SK-N-SH (cell line): ENCODE measurements at regions not wholly inside any gene's neighbourhood (a gene's known extent, or its start where the extent isn't known, plus 50 kb on each side); places are given as distances from the start of the nearest gene placed in this dataset.

Experiments used
- CTCF ChIA-PET: fragments of 300-600, 350-600 bp; formaldehyde crosslinking; extraction: SDS; loops from one replicate; lab custom pipeline; 2021; lab: Yijun Ruan, JAX
- POLR2A ChIA-PET: fragments of 350-600 bp; sonication (Branson Sonifier 250); formaldehyde crosslinking; extraction: SDS; loops from one replicate; lab custom pipeline; 2020; ENCODE audit warnings: antibody characterized with exemption, inconsistent platforms; lab: Yijun Ruan, JAX
- DNase-seq: peaks from one replicate; pipeline ENCODE4 v3.0.0; 2012
- H2AFZ ChIP-seq: fragments of 200-600 bp; sonication (generic); 2 replicates; pipeline ENCODE4 v1.8.1; 2016; ENCODE audit warnings: antibody characterized with exemption, mild to moderate bottlenecking, low read depth
- H3F3A ChIP-seq: fragments of 200-600 bp; sonication (generic); replicated peaks from 2 replicates; pipeline ENCODE3; 2016; ENCODE audit warnings: antibody characterized with exemption, mild to moderate bottlenecking; ENCODE audit not compliant: insufficient read depth
- H3K27ac ChIP-seq, 2 experiments: fragments of 200-500 bp in 1 of 2; fragments of 200-600 bp in 1 of 2; sonication (Bioruptor generic) in 1 of 2; sonication (generic), shearing (Covaris generic) in 1 of 2; 2 replicates each; pipeline versions ENCODE4 v1.5.1 to v1.6.1; 2014 to 2016; ENCODE audit warnings: low read depth in 2 of 2, inconsistent platforms in 1 of 2, low read length in 1 of 2, mild to moderate bottlenecking in 1 of 2, mixed read lengths in 1 of 2
- H3K27me3 ChIP-seq: fragments of 200-600 bp; sonication (generic), shearing (Covaris generic); 2 replicates; pipeline ENCODE4 v1.6.1; 2016; ENCODE audit warnings: mixed run types; ENCODE audit not compliant: insufficient read depth
- H3K36me3 ChIP-seq, 2 experiments: fragments of 200-500 bp in 1 of 2; fragments of 200-600 bp in 1 of 2; sonication (Bioruptor generic) in 1 of 2; sonication (generic) in 1 of 2; replicated peaks in 1 of 2; 2 replicates each; pipeline versions ENCODE3 to v1.5.1; 2014 to 2016; ENCODE audit warnings: low read length in 1 of 2, mild to moderate bottlenecking in 1 of 2; ENCODE audit not compliant: insufficient read depth in 2 of 2, control insufficient read depth in 1 of 2
- H3K4me1 ChIP-seq, 2 experiments: fragments of 200-500 bp in 1 of 2; fragments of 200-600 bp in 1 of 2; sonication (Bioruptor generic) in 1 of 2; sonication (generic), shearing (Covaris generic) in 1 of 2; 2 replicates each; pipeline versions ENCODE4 v1.5.1 to v1.6.1; 2014 to 2016; ENCODE audit warnings: low read depth in 1 of 2, low read length in 1 of 2, mixed run types in 1 of 2; ENCODE audit not compliant: insufficient read depth in 2 of 2, control insufficient read depth in 1 of 2
- H3K4me2 ChIP-seq: fragments of 200-600 bp; sonication (generic), shearing (Covaris generic); 2 replicates; pipeline ENCODE4 v1.6.1; 2017; ENCODE audit warnings: mixed run types
- H3K4me3 ChIP-seq, 2 experiments: fragments of 200-500 bp in 1 of 2; fragments of 200-600 bp in 1 of 2; sonication (Bioruptor generic) in 1 of 2; sonication (generic), shearing (Covaris generic) in 1 of 2; 2 replicates each; pipeline versions ENCODE4 v1.5.1 to v1.8.1; 2014 to 2016; ENCODE audit warnings: low read depth in 2 of 2, inconsistent platforms in 1 of 2, low read length in 1 of 2, mild to moderate bottlenecking in 1 of 2, mixed read lengths in 1 of 2, moderate library complexity in 1 of 2
- H3K79me2 ChIP-seq: fragments of 200-600 bp; sonication (generic); 2 replicates; pipeline ENCODE4 v1.8.1; 2017; ENCODE audit warnings: mild to moderate bottlenecking; ENCODE audit not compliant: insufficient read depth
- H3K9ac ChIP-seq: fragments of 200-600 bp; sonication (generic); 2 replicates; pipeline ENCODE4 v1.6.1; 2017; ENCODE audit warnings: mixed run types
- H3K9me2 ChIP-seq: fragments of 200-600 bp; sonication (generic); 2 replicates; pipeline ENCODE4 v1.6.1; 2017; ENCODE audit warnings: mixed run types
- H3K9me3 ChIP-seq: fragments of 200-600 bp; sonication (generic); 2 replicates; pipeline ENCODE4 v1.6.1; 2017; ENCODE audit warnings: mixed run types, mild to moderate bottlenecking, moderate library complexity
- H4K20me1 ChIP-seq: fragments of 200-600 bp; sonication (generic); 2 replicates; pipeline ENCODE4 v1.6.1; 2017; ENCODE audit warnings: mild to moderate bottlenecking, mixed run types; ENCODE audit not compliant: insufficient read depth
- ELF1 ChIP-seq: IDR thresholded peaks from 2 replicates; pipeline ENCODE4 v1.4.0; 2012
- EP300 ChIP-seq, 2 experiments: IDR thresholded peaks; 2 replicates each; pipeline versions ENCODE4 v1.4.0 to v1.6.1; 2012; ENCODE audit warnings: borderline replicate concordance in 1 of 2, low read depth in 1 of 2, low read length in 1 of 2
- FOSL2 ChIP-seq: IDR thresholded peaks from 2 replicates; pipeline ENCODE4 v1.4.0; 2012; ENCODE audit warnings: low read depth, mild to moderate bottlenecking, moderate library complexity, borderline replicate concordance
- GATA2 ChIP-seq: sonication (generic); formaldehyde crosslinking; IDR thresholded peaks from 2 replicates; pipeline ENCODE4 v1.5.0; 2020; ENCODE audit warnings: mild to moderate bottlenecking, missing genetic modification reagents
- MEF2A ChIP-seq: IDR thresholded peaks from 2 replicates; pipeline ENCODE4 v1.4.0; 2012; ENCODE audit warnings: low read depth, borderline replicate concordance
- NFIC ChIP-seq: IDR thresholded peaks from 2 replicates; pipeline ENCODE4 v1.4.0; 2012; ENCODE audit warnings: borderline replicate concordance
- RAD21 ChIP-seq: IDR thresholded peaks from 2 replicates; pipeline ENCODE4 v1.6.1; 2012; ENCODE audit warnings: mild to moderate bottlenecking, low read length
- RCOR1 ChIP-seq: fragments of 150-350 bp; IDR thresholded peaks from 2 replicates; pipeline ENCODE4 v1.6.1; 2017; ENCODE audit warnings: antibody characterized with exemption, low read length
- RFX5 ChIP-seq: IDR thresholded peaks from 2 replicates; pipeline ENCODE4 v1.6.1; 2012; ENCODE audit warnings: mild to moderate bottlenecking, improper control_type of control experiment, low read length
- RXRA ChIP-seq: IDR thresholded peaks from 2 replicates; pipeline ENCODE4 v1.4.0; 2012; ENCODE audit warnings: low read depth, mild to moderate bottlenecking, borderline replicate concordance
- SIN3A ChIP-seq: IDR thresholded peaks from 2 replicates; pipeline ENCODE4 v1.6.1; 2012; ENCODE audit warnings: low read depth, mild to moderate bottlenecking, low read length, moderate library complexity, borderline replicate concordance
- SMC3 ChIP-seq: IDR thresholded peaks from 2 replicates; pipeline ENCODE4 v1.6.1; 2012; ENCODE audit warnings: low read depth, low read length, improper control_type of control experiment
- TAF1 ChIP-seq: IDR thresholded peaks from 2 replicates; pipeline ENCODE4 v1.6.1; 2012; ENCODE audit warnings: low read depth, mild to moderate bottlenecking, low read length, moderate library complexity, borderline replicate concordance
- YY1 ChIP-seq: IDR thresholded peaks from 2 replicates; pipeline ENCODE4 v1.4.0; 2012; ENCODE audit warnings: low read depth, mild to moderate bottlenecking
- WGBS: methylation state at CpG from one replicate; pipeline ENCODE4 v1.1.6; 2017; ENCODE audit warnings: low lambda C conversion rate; 5-methylcytosine and 5-hydroxymethylcytosine counted together
- TF ChIP-seq, protein P1 (sequence below): fragments of 200-600 bp; sonication (generic); IDR thresholded peaks from 2 replicates; pipeline ENCODE4 v1.6.1; 2017; ENCODE audit warnings: antibody characterized with exemption, mild to moderate bottlenecking, moderate library complexity
- TF ChIP-seq, protein P2 (sequence below): IDR thresholded peaks from 2 replicates; pipeline ENCODE4; 2012
- TF ChIP-seq, protein P3 (sequence below): IDR thresholded peaks from 2 replicates; pipeline ENCODE4 v1.4.0; 2012; ENCODE audit warnings: low read depth, borderline replicate concordance

- DNase-seq, result no peak
- TF ChIP-seq, protein P1, sequence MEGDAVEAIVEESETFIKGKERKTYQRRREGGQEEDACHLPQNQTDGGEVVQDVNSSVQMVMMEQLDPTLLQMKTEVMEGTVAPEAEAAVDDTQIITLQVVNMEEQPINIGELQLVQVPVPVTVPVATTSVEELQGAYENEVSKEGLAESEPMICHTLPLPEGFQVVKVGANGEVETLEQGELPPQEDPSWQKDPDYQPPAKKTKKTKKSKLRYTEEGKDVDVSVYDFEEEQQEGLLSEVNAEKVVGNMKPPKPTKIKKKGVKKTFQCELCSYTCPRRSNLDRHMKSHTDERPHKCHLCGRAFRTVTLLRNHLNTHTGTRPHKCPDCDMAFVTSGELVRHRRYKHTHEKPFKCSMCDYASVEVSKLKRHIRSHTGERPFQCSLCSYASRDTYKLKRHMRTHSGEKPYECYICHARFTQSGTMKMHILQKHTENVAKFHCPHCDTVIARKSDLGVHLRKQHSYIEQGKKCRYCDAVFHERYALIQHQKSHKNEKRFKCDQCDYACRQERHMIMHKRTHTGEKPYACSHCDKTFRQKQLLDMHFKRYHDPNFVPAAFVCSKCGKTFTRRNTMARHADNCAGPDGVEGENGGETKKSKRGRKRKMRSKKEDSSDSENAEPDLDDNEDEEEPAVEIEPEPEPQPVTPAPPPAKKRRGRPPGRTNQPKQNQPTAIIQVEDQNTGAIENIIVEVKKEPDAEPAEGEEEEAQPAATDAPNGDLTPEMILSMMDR, result no peak
- TF ChIP-seq RFX5, result no peak
- no peak for TF ChIP-seq NFIC
- no peak for TF ChIP-seq RXRA
- TF ChIP-seq YY1, result no peak
- no peak for TF ChIP-seq TAF1
- no peak for TF ChIP-seq EP300 (IDR thresholded peaks at IDR 0.05; ENCODE audit: borderline replicate concordance in 1 of 2, low read depth in 1 of 2, low read length in 1 of 2)
- TF ChIP-seq GATA2 (CRISPR knock-in tag), result no peak
- TF ChIP-seq RAD21, result no peak
- no peak for TF ChIP-seq RCOR1
- no peak for TF ChIP-seq MEF2A
- TF ChIP-seq FOSL2, result no peak
- TF ChIP-seq ELF1, result no peak
- TF ChIP-seq, protein P2, sequence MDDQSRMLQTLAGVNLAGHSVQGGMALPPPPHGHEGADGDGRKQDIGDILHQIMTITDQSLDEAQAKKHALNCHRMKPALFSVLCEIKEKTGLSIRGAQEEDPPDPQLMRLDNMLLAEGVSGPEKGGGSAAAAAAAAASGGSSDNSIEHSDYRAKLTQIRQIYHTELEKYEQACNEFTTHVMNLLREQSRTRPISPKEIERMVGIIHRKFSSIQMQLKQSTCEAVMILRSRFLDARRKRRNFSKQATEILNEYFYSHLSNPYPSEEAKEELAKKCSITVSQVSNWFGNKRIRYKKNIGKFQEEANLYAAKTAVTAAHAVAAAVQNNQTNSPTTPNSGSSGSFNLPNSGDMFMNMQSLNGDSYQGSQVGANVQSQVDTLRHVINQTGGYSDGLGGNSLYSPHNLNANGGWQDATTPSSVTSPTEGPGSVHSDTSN, result no peak
- TF ChIP-seq, protein P3, sequence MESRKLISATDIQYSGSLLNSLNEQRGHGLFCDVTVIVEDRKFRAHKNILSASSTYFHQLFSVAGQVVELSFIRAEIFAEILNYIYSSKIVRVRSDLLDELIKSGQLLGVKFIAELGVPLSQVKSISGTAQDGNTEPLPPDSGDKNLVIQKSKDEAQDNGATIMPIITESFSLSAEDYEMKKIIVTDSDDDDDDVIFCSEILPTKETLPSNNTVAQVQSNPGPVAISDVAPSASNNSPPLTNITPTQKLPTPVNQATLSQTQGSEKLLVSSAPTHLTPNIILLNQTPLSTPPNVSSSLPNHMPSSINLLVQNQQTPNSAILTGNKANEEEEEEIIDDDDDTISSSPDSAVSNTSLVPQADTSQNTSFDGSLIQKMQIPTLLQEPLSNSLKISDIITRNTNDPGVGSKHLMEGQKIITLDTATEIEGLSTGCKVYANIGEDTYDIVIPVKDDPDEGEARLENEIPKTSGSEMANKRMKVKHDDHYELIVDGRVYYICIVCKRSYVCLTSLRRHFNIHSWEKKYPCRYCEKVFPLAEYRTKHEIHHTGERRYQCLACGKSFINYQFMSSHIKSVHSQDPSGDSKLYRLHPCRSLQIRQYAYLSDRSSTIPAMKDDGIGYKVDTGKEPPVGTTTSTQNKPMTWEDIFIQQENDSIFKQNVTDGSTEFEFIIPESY, result no peak
- TF ChIP-seq SIN3A, result no peak
- TF ChIP-seq SMC3, result no peak
- ChIA-PET POLR2A (no interaction called here), CTCF (interaction anchor here (0.7 to 1.3 kb wide), 4 partner anchors 10 to 418 kb away, joined by 3 to 5 read pairs (median 4); no protein-coding TSS in a partner anchor)
- no peak overlapping the region for H3K27ac ChIP-seq
- no peaks in the 10 kb centered on the region for H3K27me3 ChIP-seq
- H3K9me2 ChIP-seq, result no peaks in the 10 kb centered on the region
- no peaks in the 10 kb centered on the region for H3F3A ChIP-seq
- no peaks in the 10 kb centered on the region for H3K9me3 ChIP-seq
- no peak overlapping the region for H3K9ac ChIP-seq
- no peak overlapping the region; the same call in 1 of the 2 replicates for H3K4me2 ChIP-seq
- H3K79me2 ChIP-seq, result no peaks in the 10 kb centered on the region
- no peaks in the 10 kb centered on the region for H3K36me3 ChIP-seq
- H4K20me1 ChIP-seq, result no peaks in the 10 kb centered on the region
- H2AFZ ChIP-seq, result no peak overlapping the region
- 42% methylated on average over 16 of the region's 16 CpGs for WGBS
- no peaks in the 10 kb centered on the region for H3K4me1 ChIP-seq
- H3K4me3 ChIP-seq, result no peak overlapping the region
Observed at GRCh38 chr7:70846208-70846607, 285.7 kb upstream of the GALNT17 start.
